B cell (primary cell): ENCODE measurements at regions not wholly inside any gene's neighbourhood (a gene's known extent, or its start where the extent isn't known, plus 50 kb on each side); places are given as distances from the start of the nearest gene placed in this dataset.

ENCODE experiments used
- ATAC-seq: fragments of 200-7000 bp; cut with Tn5 transposase; one replicate; pipeline ENCODE4 v1.10.0; 2021; ENCODE audit warnings: low read depth, mild to moderate bottlenecking, moderate number of reproducible peaks, moderate library complexity
- CTCF ChIA-PET: fragments of 350-600 bp; sonication (Branson Sonifier 250); formaldehyde crosslinking; loops from one replicate; lab custom pipeline; 2021; ENCODE audit warnings: antibody characterized with exemption, inconsistent platforms; lab: Charles Lee
- POLR2A ChIA-PET: fragments of 350-600 bp; sonication (Branson Sonifier 250); formaldehyde crosslinking; loops from one replicate; lab custom pipeline; 2021; ENCODE audit warnings: antibody characterized with exemption; lab: Charles Lee
- DNase-seq: peaks from one replicate; pipeline ENCODE4 v3.0.0; 2013
- H2AFZ ChIP-seq: 2 replicates; pipeline ENCODE4 v1.6.1; 2012; ENCODE audit warnings: mild to moderate bottlenecking, low read depth, low read length; ENCODE audit not compliant: insufficient read depth, poor library complexity, severe bottlenecking
- H3K27ac ChIP-seq, 2 donors: 1 replicate in 1 of 2; 2 replicates in 1 of 2; pipeline ENCODE4 v1.5.1; 2012 to 2013; ENCODE audit warnings: low read length in 2 of 2, mild to moderate bottlenecking in 2 of 2, moderate library complexity in 1 of 2
- H3K27me3 ChIP-seq, 4 experiments: fragments of 200-600 bp in 1 of 4; sonication (generic) in 1 of 4; replicated peaks in 1 of 4; 1 replicate in 2 of 4; 2 replicates in 2 of 4; pipeline versions ENCODE4 v1.6.1 to v1.7.0; 2013 to 2016; ENCODE audit warnings: low read length in 3 of 4, mild to moderate bottlenecking in 2 of 4, mixed read lengths in 1 of 4, moderate library complexity in 1 of 4; ENCODE audit not compliant: insufficient read depth in 4 of 4, control insufficient read depth in 3 of 4; ENCODE audit errors: control extremely low read depth in 1 of 4
- H3K36me3 ChIP-seq, 2 experiments: replicated peaks in 1 of 2; 1 replicate in 1 of 2; 2 replicates in 1 of 2; pipeline versions ENCODE4 v1.6.1 to v1.7.1; 2013; ENCODE audit warnings: low read length in 1 of 2; ENCODE audit not compliant: insufficient read depth in 2 of 2, control insufficient read depth in 1 of 2; ENCODE audit errors: control extremely low read depth in 1 of 2, extremely low read depth in 1 of 2
- H3K4me1 ChIP-seq, 2 donors: fragments of 200-600 bp in 1 of 2; sonication (generic) in 1 of 2; 1 replicate in 1 of 2; 2 replicates in 1 of 2; pipeline versions ENCODE4 v1.5.1 to v1.6.1; 2013 to 2017; ENCODE audit warnings: low read length in 2 of 2; ENCODE audit not compliant: control insufficient read depth in 2 of 2, insufficient read depth in 2 of 2
- H3K4me2 ChIP-seq: replicated peaks from 2 replicates; pipeline ENCODE3; 2012; ENCODE audit warnings: mild to moderate bottlenecking, low read depth, low read length; ENCODE audit not compliant: poor library complexity, severe bottlenecking
- H3K4me3 ChIP-seq, 5 experiments: fragments of 200-600 bp in 1 of 5; sonication (generic) in 1 of 5; 1 replicate in 3 of 5; 2 replicates in 2 of 5; pipeline versions ENCODE4 v1.5.1 to v1.7.0; 2011 to 2016; ENCODE audit warnings: low read length in 4 of 5, mild to moderate bottlenecking in 4 of 5, low read depth in 2 of 5, control low read depth in 1 of 5, moderate library complexity in 1 of 5; ENCODE audit not compliant: insufficient read depth in 1 of 5; ENCODE audit errors: control extremely low read depth in 1 of 5, extremely low read depth in 1 of 5
- H3K79me2 ChIP-seq: fragments of 200-600 bp; sonication (generic); one replicate; pipeline ENCODE4 v1.6.0; 2016; ENCODE audit warnings: low read length; ENCODE audit not compliant: control insufficient read depth, insufficient read depth
- H3K9ac ChIP-seq: fragments of 200-600 bp; sonication (generic); 2 replicates; pipeline ENCODE4 v1.6.1; 2017; ENCODE audit warnings: mild to moderate bottlenecking, low read length, moderate library complexity
- H3K9me3 ChIP-seq, 3 donors: one replicate each; pipeline versions ENCODE4 v1.6.1 to v1.7.1; 2013; ENCODE audit warnings: low read length in 2 of 3; ENCODE audit not compliant: control insufficient read depth in 2 of 3, insufficient read depth in 1 of 3; ENCODE audit errors: control extremely low read depth in 1 of 3
- H4K20me1 ChIP-seq: 2 replicates; pipeline ENCODE4 v1.6.0; 2012; ENCODE audit warnings: mild to moderate bottlenecking, low read length; ENCODE audit not compliant: insufficient read depth, control insufficient read depth, poor library complexity, severe bottlenecking
- H3K27ac Mint-ChIP-seq: one replicate; pipeline ENCODE4 v1.8.0; 2021; ENCODE audit warnings: mixed read lengths
- H3K27me3 Mint-ChIP-seq: one replicate; pipeline ENCODE4 v1.8.0; 2021; ENCODE audit warnings: mixed read lengths
- H3K4me1 Mint-ChIP-seq: one replicate; pipeline ENCODE4 v1.8.0; 2021; ENCODE audit warnings: mixed read lengths
- H3K4me3 Mint-ChIP-seq: one replicate; pipeline ENCODE4 v1.8.0; 2021; ENCODE audit warnings: mixed read lengths
- H3K9me3 Mint-ChIP-seq: one replicate; pipeline ENCODE4 v1.8.0; 2022; ENCODE audit warnings: mixed read lengths; ENCODE audit not compliant: insufficient read depth
- EZH2 ChIP-seq: IDR thresholded peaks from 2 replicates; pipeline ENCODE4 v1.6.1; 2012; ENCODE audit warnings: borderline replicate concordance, low read depth, mild to moderate bottlenecking, moderate library complexity, low read length; ENCODE audit not compliant: insufficient read depth, poor library complexity, severe bottlenecking
- WGBS: methylation state at CpG from one replicate; pipeline ENCODE4 v1.1.5; 2013; ENCODE audit warnings: missing lambda C conversion rate; ENCODE audit not compliant: insufficient coverage; 5-methylcytosine and 5-hydroxymethylcytosine counted together
- intact Hi-C: fragments of 100-400 bp; cut with micrococcal nuclease; formaldehyde crosslinking; loops from one replicate; pipeline ENCODE4 v1.10.0; 2022
- TF ChIP-seq, protein P1 (sequence below): fragments of 200-600 bp; IDR thresholded peaks from one replicate; pipeline ENCODE4 v1.8.0; 2022; ENCODE audit warnings: antibody characterized with exemption, mild to moderate bottlenecking

DNA sequence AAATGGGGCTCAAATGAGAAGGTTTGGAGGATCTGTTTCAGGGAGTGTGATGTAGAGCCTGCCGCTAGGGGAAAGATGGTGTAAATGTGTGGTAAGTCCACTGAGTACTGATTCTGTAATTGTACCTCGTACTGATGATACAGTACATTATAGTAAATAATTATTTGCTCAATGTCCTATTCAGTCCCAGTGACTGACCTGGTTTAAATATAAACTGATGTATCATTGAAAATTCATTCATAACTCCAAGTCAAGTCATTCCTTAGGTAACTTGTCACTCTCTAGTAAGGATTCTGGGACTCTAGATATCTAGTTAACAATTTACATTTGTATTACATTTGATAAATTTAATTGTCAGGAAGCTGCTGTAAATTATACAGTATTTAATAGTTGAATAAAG, 667.3 kb downstream of the DTWD2 start:
- POLR2A ChIA-PET, result no interaction called here

DNA sequence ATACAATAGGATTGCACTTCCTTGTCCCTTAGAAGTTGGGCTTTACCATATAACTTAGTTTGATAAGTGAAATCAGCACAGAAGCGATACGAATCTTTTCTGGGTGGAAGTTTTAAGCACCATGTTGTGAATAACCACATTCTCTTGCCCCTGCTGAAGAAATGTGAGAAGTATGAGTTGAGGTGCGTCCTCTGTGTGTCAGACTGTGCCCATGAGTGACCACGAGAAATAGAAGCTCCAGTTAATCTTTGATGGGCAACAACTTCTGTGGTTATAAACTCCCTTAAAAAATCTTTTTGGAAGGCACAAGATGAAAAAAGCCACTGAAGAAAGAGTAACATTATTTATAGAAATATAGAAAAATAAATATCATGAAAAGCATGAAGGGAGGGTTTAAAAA, 668.2 kb downstream of the DTWD2 start:
- Mint-ChIP-seq H3K4me1 (no peaks in the 10 kb centered on the region), H3K4me3 (no peak overlapping the region), H3K9me3 (peaks cover 11% of the 10 kb centered on the region), H3K27me3 (no peaks in the 10 kb centered on the region), H3K27ac (no peak overlapping the region)
- no peak overlapping the region for H2AFZ ChIP-seq
- 100% methylated on average over 2 of the region's 4 CpGs for whole genome bisulfite sequencing
- H3K36me3 ChIP-seq, result no peaks in the 10 kb centered on the region
- intact Hi-C loops, result no loop called here
- TF ChIP-seq, protein P1, sequence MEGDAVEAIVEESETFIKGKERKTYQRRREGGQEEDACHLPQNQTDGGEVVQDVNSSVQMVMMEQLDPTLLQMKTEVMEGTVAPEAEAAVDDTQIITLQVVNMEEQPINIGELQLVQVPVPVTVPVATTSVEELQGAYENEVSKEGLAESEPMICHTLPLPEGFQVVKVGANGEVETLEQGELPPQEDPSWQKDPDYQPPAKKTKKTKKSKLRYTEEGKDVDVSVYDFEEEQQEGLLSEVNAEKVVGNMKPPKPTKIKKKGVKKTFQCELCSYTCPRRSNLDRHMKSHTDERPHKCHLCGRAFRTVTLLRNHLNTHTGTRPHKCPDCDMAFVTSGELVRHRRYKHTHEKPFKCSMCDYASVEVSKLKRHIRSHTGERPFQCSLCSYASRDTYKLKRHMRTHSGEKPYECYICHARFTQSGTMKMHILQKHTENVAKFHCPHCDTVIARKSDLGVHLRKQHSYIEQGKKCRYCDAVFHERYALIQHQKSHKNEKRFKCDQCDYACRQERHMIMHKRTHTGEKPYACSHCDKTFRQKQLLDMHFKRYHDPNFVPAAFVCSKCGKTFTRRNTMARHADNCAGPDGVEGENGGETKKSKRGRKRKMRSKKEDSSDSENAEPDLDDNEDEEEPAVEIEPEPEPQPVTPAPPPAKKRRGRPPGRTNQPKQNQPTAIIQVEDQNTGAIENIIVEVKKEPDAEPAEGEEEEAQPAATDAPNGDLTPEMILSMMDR, result no peak
- no peak for TF ChIP-seq EZH2
- peaks cover 0 to 11% (median 0%) of the 10 kb centered on the region in 3 donors for H3K9me3 ChIP-seq
- no peak for DNase-seq
- no peaks in the 10 kb centered on the region for H3K4me1 ChIP-seq
- H3K27ac ChIP-seq, result no peak overlapping the region
- no peak overlapping the region for H3K4me2 ChIP-seq
- no peak overlapping the region for H3K4me3 ChIP-seq
- ChIA-PET POLR2A (no interaction called here), CTCF (no interaction called here)
- no peaks in the 10 kb centered on the region for H4K20me1 ChIP-seq
- no peak overlapping the region for H3K9ac ChIP-seq
- H3K27me3 ChIP-seq, result no peaks in the 10 kb centered on the region
- ATAC-seq, result no peak
- no peaks in the 10 kb centered on the region for H3K79me2 ChIP-seq

More for the DNA sequence above, 667.3 kb downstream of the DTWD2 start:
- no peak overlapping the region for H3K9ac ChIP-seq
- CTCF ChIA-PET, result no interaction called here
- ATAC-seq (no peak), DNase-seq (no peak)
- H3K36me3 ChIP-seq, result no peaks in the 10 kb centered on the region
- H3K4me3 ChIP-seq, result no peak overlapping the region
- Mint-ChIP-seq H3K4me3 (no peak overlapping the region), H3K27ac (no peak overlapping the region), H3K4me1 (no peaks in the 10 kb centered on the region), H3K9me3 (peaks cover 11% of the 10 kb centered on the region), H3K27me3 (no peaks in the 10 kb centered on the region)
- intact Hi-C loops, result no loop called here
- H3K27ac ChIP-seq, result no peak overlapping the region
- H3K4me2 ChIP-seq, result no peak overlapping the region
- WGBS, result no CpG with 5 or more reads among the region's 2 CpGs
- no peak overlapping the region for H2AFZ ChIP-seq
- no peaks in the 10 kb centered on the region for H3K27me3 ChIP-seq
- H4K20me1 ChIP-seq, result no peaks in the 10 kb centered on the region
- H3K4me1 ChIP-seq, result no peaks in the 10 kb centered on the region
- TF ChIP-seq, protein P1, result no peak
- no peak for TF ChIP-seq EZH2
- H3K9me3 ChIP-seq, result peaks cover 0 to 11% (median 0%) of the 10 kb centered on the region in 3 donors
- H3K79me2 ChIP-seq, result no peaks in the 10 kb centered on the region
